Upper lobe of right lung (tissue), 1 donor: ENCODE measurements at regions not wholly inside any gene's neighbourhood (a gene's known extent, or its start where the extent isn't known, plus 50 kb on each side); places are given as distances from the start of the nearest gene placed in this dataset.
"Not testable (repeated sequence)": the region's sequence is repeated elsewhere in the genome, so short reads cannot be mapped to it uniquely, and the experiment has no call there.

Experiments used
- ATAC-seq: fragments of 200-7000 bp; cut with Tn5 transposase; one replicate; pipeline ENCODE4 v1.9.1; 2020; ENCODE audit warnings: mild to moderate bottlenecking, moderate library complexity
- DNase-seq: peaks from one replicate; pipeline ENCODE4 v3.0.0-alpha.2; 2020
- H3K27ac ChIP-seq: fragments of 200-600 bp; one replicate; pipeline ENCODE4 v1.8.0; 2022
- H3K27me3 ChIP-seq: fragments of 200-600 bp; one replicate; pipeline ENCODE4 v1.8.0; 2022; ENCODE audit warnings: mild to moderate bottlenecking
- H3K36me3 ChIP-seq: fragments of 200-600 bp; one replicate; pipeline ENCODE4 v1.8.0; 2022
- H3K4me1 ChIP-seq: fragments of 200-600 bp; one replicate; pipeline ENCODE4 v1.8.0; 2022
- H3K4me3 ChIP-seq: fragments of 200-600 bp; one replicate; pipeline ENCODE4 v1.8.0; 2022; ENCODE audit warnings: mild to moderate bottlenecking
- H3K9me3 ChIP-seq: fragments of 200-600 bp; one replicate; pipeline ENCODE4 v1.8.0; 2022
- CTCF ChIP-seq: fragments of 200-600 bp; IDR thresholded peaks from one replicate; pipeline ENCODE4 v1.8.0; 2022; ENCODE audit warnings: antibody characterized with exemption
- intact Hi-C: fragments of 100-400 bp; cut with DNase I; formaldehyde crosslinking; loops from one replicate; pipeline ENCODE4 v1.11.0; 2022
- donor health status: DM: no; HTN: yes; CAD: no; lungs with severe emphysema.

DNA sequence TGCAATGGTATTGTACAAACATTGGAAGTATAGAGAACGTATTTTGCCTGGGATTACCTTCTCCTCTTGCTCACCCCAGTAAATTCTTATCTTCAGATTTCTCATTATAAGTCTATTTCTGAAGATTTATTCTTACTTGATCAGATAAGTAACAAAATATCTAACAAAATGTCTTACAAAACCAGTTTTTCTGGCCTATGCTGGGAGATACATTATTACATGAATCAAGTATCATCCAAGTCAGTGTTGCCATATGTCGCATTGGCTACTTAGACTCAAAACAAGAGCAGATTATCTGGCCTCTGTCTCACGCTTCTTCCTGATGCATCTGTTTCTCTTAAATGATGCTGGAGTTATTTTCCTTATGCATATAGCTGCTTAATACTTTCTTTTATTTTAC lies 408.5 kb downstream of the CCER1 start:
- Histone ChIP-seq H3K9me3 (no peaks in the 10 kb centered on the region), H3K27me3 (no peaks in the 10 kb centered on the region), H3K4me1 (no peaks in the 10 kb centered on the region), H3K4me3 (no peak overlapping the region), H3K27ac (no peak overlapping the region), H3K36me3 (no peaks in the 10 kb centered on the region)
- ATAC-seq (no peak), DNase-seq (no peak)
- intact Hi-C loops: no loop called here
- TF ChIP-seq CTCF: no peak

DNA sequence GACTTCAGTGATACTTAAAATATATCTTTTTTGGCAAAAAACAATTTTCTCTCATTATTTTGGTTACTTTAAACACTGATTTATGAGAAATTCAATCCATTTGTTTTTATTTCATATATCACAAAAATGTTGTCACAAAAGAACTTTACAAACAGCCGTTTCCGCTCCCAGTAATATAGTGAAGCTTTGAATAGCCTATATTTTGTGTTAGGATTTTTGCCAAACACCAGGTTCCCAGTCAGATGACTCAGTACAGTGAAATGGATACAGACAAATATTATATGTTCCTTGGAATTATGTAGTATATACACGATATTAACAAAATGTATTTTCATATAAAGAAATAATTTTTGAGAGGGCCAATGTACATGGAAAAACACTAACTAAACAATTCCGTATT lies 411.1 kb downstream of the CCER1 start:
- no peak for DNase-seq
- Histone ChIP-seq H3K4me3 (no peak overlapping the region), H3K4me1 (no peaks in the 10 kb centered on the region), H3K9me3 (no peaks in the 10 kb centered on the region), H3K36me3 (no peaks in the 10 kb centered on the region), H3K27me3 (no peaks in the 10 kb centered on the region), H3K27ac (no peak overlapping the region)
- intact Hi-C loops: no loop called here
- no peak for TF ChIP-seq CTCF
- ATAC-seq: no peak

DNA sequence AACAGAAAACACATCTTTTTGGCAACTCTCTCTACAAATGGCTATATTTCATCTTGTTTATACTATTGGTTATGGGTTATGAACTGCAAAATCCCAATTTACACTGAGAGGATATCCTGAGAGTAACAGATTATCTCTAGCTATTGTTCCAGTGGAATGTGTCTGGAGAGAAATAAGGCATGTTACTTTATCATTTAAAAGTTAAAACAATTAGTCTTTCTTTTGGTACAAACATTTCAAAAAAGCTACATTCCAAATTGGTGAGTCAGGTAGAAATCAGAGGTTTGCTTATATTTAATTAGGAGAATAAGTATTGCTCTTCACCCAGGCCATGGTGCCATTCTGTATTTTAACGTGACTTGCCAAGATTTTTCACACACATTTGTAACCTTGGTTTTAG lies 411.6 kb downstream of the CCER1 start:
- Histone ChIP-seq H3K4me1 (no peaks in the 10 kb centered on the region), H3K9me3 (no peaks in the 10 kb centered on the region), H3K27me3 (no peaks in the 10 kb centered on the region), H3K4me3 (no peak overlapping the region), H3K27ac (no peak overlapping the region), H3K36me3 (no peaks in the 10 kb centered on the region)
- ATAC-seq (no peak), DNase-seq (no peak)
- no peak for TF ChIP-seq CTCF
- intact Hi-C loops: no loop called here

DNA sequence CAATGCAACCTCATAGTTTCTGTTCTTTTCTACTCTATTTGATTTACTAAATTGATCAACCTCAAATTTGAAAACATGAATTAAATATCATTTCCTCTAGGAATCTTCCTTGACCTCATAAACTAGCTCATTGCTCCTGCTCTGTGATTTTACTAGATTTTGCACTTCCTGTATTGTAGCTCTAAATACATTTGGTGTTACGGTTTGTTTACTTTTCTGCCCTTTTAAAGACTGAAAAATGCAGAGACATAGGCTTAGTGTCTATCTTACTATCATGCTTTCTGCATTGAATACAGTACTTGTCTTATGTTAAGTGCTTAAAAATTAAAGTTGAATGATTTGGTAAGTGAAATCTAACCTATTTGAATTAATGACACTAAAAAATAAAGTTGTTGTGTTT lies 412.1 kb downstream of the CCER1 start:
- H3K27ac ChIP-seq, intact Hi-C loops, H3K27me3 ChIP-seq, H3K36me3 ChIP-seq, DNase-seq, ATAC-seq, H3K4me1 ChIP-seq, H3K9me3 ChIP-seq, H3K4me3 ChIP-seq: not testable (repeated sequence)

DNA sequence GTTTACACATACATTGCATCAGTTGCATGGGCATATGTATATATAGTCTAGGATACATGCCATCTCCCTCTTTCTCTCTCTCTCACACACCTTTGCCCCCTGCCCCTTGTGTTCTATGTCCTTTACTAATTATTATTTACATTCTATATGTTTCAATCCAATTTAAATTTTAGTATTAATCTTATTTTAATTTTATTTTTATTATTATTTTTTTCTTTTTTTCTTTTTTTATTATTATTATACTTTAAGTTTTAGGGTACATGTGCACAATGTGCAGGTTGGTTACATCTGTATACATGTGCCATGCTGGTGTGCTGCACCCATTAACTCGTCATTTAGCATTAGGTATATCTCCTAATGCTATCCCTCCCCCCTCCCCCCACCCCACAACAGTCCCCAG lies 421.1 kb downstream of the CCER1 start:
- H3K4me3 ChIP-seq, intact Hi-C loops, DNase-seq, H3K27ac ChIP-seq, H3K4me1 ChIP-seq, ATAC-seq, H3K27me3 ChIP-seq, H3K9me3 ChIP-seq, H3K36me3 ChIP-seq: not testable (repeated sequence)

DNA sequence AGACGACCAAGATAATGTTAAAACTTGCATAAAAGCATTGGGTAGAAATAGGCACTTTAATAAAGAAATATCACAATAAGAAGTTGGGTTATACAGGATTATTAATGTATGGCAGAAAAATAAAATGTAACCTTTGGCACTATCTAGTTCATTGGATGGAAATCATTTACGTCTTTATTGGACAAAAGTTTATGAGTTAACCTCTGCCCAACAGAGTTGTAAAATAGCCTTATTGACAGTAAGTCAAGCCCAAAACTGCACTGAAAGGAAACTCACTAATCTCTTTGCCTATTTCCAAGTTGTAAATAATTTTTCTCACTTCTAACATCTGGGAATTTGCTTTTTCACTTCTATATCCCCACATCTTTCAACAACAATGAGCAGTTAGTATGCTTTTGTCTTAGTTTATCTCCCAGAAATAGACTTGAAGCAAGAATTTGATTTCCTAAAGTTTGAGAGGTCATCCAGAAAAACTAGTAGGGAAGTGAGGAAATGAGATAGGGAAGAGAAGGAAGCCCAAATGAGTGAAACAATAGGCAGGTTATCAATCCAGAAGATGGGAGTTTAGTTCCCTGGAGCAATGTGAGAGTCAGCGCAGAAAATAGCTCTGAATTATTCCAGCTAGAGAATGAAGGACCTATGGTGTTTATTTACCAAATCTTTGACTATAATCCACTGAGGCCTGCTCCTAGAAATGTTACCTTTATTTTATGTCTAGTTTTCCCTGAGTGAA lies 434.8 kb downstream of the CCER1 start:
- no peaks in the 10 kb centered on the region for H3K9me3 ChIP-seq
- no peaks in the 10 kb centered on the region for H3K36me3 ChIP-seq
- intact Hi-C loops: no loop called here
- no peak for TF ChIP-seq CTCF
- H3K4me3 ChIP-seq: no peak overlapping the region
- no peak overlapping the region for H3K27ac ChIP-seq
- no peaks in the 10 kb centered on the region for H3K4me1 ChIP-seq
- no peak for ATAC-seq
- no peaks in the 10 kb centered on the region for H3K27me3 ChIP-seq
- DNase-seq: no peak

- H3K9me3 ChIP-seq: no peaks in the 10 kb centered on the region
- H3K27ac ChIP-seq: no peak overlapping the region
- H3K27me3 ChIP-seq: no peaks in the 10 kb centered on the region
- ATAC-seq (no peak), DNase-seq (no peak)
- no peak overlapping the region for H3K4me3 ChIP-seq
- TF ChIP-seq CTCF: no peak
- intact Hi-C loops: no loop called here
- no peaks in the 10 kb centered on the region for H3K36me3 ChIP-seq
- no peaks in the 10 kb centered on the region for H3K4me1 ChIP-seq
These were observed 435.7 kb downstream of the CCER1 start for GRCh38 chr12:90519285-90519684.
